ENCODE measurements at regions not wholly inside any gene's neighbourhood (a gene's known extent, or its start where the extent isn't known, plus 50 kb on each side); places are given as distances from the start of the nearest gene placed in this dataset.

GRCh38 chr7:25988640-25989039 lies 163.4 kb upstream of the NFE2L3 start:
- H3K4me1 ChIP-seq, result no peaks in the 10 kb centered on the region
- no peak overlapping the region for H3K4me3 ChIP-seq
- H3K27ac ChIP-seq, result no peak overlapping the region
- no peaks in the 10 kb centered on the region for H3K9me3 ChIP-seq
- no peaks in the 10 kb centered on the region for H3K36me3 ChIP-seq
- no peaks in the 10 kb centered on the region for H3K27me3 ChIP-seq
- TF ChIP-seq POLR2A (IDR thresholded peaks at IDR 0.05) (no peak), POLR2AphosphoS5 (IDR thresholded peaks at IDR 0.05) (no peak)
- DNase-seq (ENCODE audit: low spot score in 2 of 2), result no peak
- intact Hi-C loops (cut with DNase I; ENCODE audit: low total_unique reads), result no loop called here

- no peak for TF ChIP-seq POLR2AphosphoS5 (IDR thresholded peaks at IDR 0.05)
- no peak for TF ChIP-seq CTCF (IDR thresholded peaks at IDR 0.05)
- TF ChIP-seq POLR2A (IDR thresholded peaks at IDR 0.05), result no peak
- intact Hi-C loops (cut with DNase I; ENCODE audit: low total_unique reads), result no loop called here
- no peaks in the 10 kb centered on the region for H3K27me3 ChIP-seq
- no peak overlapping the region for H3K4me3 ChIP-seq
- H3K4me1 ChIP-seq, result no peaks in the 10 kb centered on the region
- no peak for DNase-seq (ENCODE audit: low spot score in 2 of 2)
- H3K9me3 ChIP-seq, result no peaks in the 10 kb centered on the region
- H3K36me3 ChIP-seq, result no peaks in the 10 kb centered on the region
- H3K27ac ChIP-seq, result no peak overlapping the region
Measured at GRCh38 chr7:25989140-25989705, 162.8 kb upstream of the NFE2L3 start.

- H3K4me3 ChIP-seq, result no peak overlapping the region
- intact Hi-C loops (cut with DNase I; ENCODE audit: low total_unique reads), result no loop called here
- H3K9me3 ChIP-seq, result no peaks in the 10 kb centered on the region
- no peak overlapping the region for H3K27ac ChIP-seq
- no peak for DNase-seq (ENCODE audit: low spot score in 2 of 2)
- no peaks in the 10 kb centered on the region for H3K4me1 ChIP-seq
- H3K36me3 ChIP-seq, result no peaks in the 10 kb centered on the region
- TF ChIP-seq CTCF (IDR thresholded peaks at IDR 0.05), result no peak
- no peak for TF ChIP-seq POLR2A (IDR thresholded peaks at IDR 0.05)
- no peak for TF ChIP-seq POLR2AphosphoS5 (IDR thresholded peaks at IDR 0.05)
- no peaks in the 10 kb centered on the region for H3K27me3 ChIP-seq
Measured at GRCh38 chr7:25994433-25994994, 157.5 kb upstream of the NFE2L3 start.

GRCh38 chr7:25995216-25995615 lies 156.8 kb upstream of the NFE2L3 start:
- intact Hi-C loops (cut with DNase I; ENCODE audit: low total_unique reads), result no loop called here
- TF ChIP-seq POLR2AphosphoS5 (IDR thresholded peaks at IDR 0.05) (no peak), CTCF (IDR thresholded peaks at IDR 0.05) (no peak)
- DNase-seq (ENCODE audit: low spot score in 2 of 2), result no peak
- Histone ChIP-seq H3K27ac (no peak overlapping the region), H3K36me3 (no peaks in the 10 kb centered on the region), H3K4me1 (no peaks in the 10 kb centered on the region), H3K4me3 (no peak overlapping the region), H3K9me3 (no peaks in the 10 kb centered on the region), H3K27me3 (no peaks in the 10 kb centered on the region)

GRCh38 chr7:25996006-25996408 lies 156.0 kb upstream of the NFE2L3 start:
- Histone ChIP-seq H3K9me3 (no peaks in the 10 kb centered on the region), H3K36me3 (no peaks in the 10 kb centered on the region), H3K27me3 (no peaks in the 10 kb centered on the region), H3K4me1 (no peaks in the 10 kb centered on the region), H3K27ac (no peak overlapping the region), H3K4me3 (no peak overlapping the region)
- intact Hi-C loops (cut with DNase I; ENCODE audit: low total_unique reads), result no loop called here
- no peak for DNase-seq (ENCODE audit: low spot score in 2 of 2)
- TF ChIP-seq POLR2A (IDR thresholded peaks at IDR 0.05), result no peak
- no peak for TF ChIP-seq CTCF (IDR thresholded peaks at IDR 0.05)
- TF ChIP-seq POLR2AphosphoS5 (IDR thresholded peaks at IDR 0.05), result no peak

Measured in breast epithelium (tissue), 4 donors.